Kidney (tissue), 13 donors: ENCODE measurements at regions not wholly inside any gene's neighbourhood (a gene's known extent, or its start where the extent isn't known, plus 50 kb on each side); places are given as distances from the start of the nearest gene placed in this dataset.

Experiments
- DNase-seq, 5 donors: peaks; one replicate each; pipeline ENCODE4 v3.0.0-alpha.2; 2013 to 2020
- FAIRE-seq: peaks from 2 replicates; lab custom pipeline; 2012; peaks lifted over from hg19 to GRCh38; lab: Jason Lieb, UNC
- H3K27ac ChIP-seq, 2 donors: one replicate each; pipeline ENCODE4 v1.7.0; 2013; ENCODE audit warnings: low read depth in 2 of 2, low read length in 2 of 2, inconsistent platforms in 1 of 2
- H3K27me3 ChIP-seq: one replicate; pipeline ENCODE4 v1.7.1; 2013; ENCODE audit warnings: low read length, inconsistent platforms; ENCODE audit not compliant: control insufficient read depth, insufficient read depth
- H3K36me3 ChIP-seq, 3 donors: one replicate each; pipeline versions ENCODE4 v1.7.0 to v1.7.1; 2013; ENCODE audit warnings: low read length in 3 of 3, control low read depth in 1 of 3, inconsistent platforms in 1 of 3; ENCODE audit not compliant: insufficient read depth in 3 of 3, control insufficient read depth in 2 of 3
- H3K4me1 ChIP-seq, 3 donors: one replicate each; pipeline versions ENCODE4 v1.7.0 to v1.7.1; 2013; ENCODE audit warnings: low read length in 3 of 3, inconsistent platforms in 1 of 3, low read depth in 1 of 3; ENCODE audit not compliant: control insufficient read depth in 2 of 3, insufficient read depth in 2 of 3
- H3K4me3 ChIP-seq, 3 donors: one replicate each; pipeline versions ENCODE4 v1.7.0 to v1.8.1; 2013; ENCODE audit warnings: low read length in 3 of 3, control low read depth in 1 of 3, inconsistent platforms in 1 of 3
- H3K9ac ChIP-seq, 3 donors: one replicate each; pipeline versions ENCODE4 v1.7.0 to v1.7.1; 2013; ENCODE audit warnings: low read length in 3 of 3, control low read depth in 1 of 3, inconsistent platforms in 1 of 3
- H3K9me3 ChIP-seq, 3 donors: one replicate each; pipeline versions ENCODE4 v1.7.0 to v1.7.1; 2013; ENCODE audit warnings: low read length in 3 of 3, control low read depth in 1 of 3, inconsistent platforms in 1 of 3; ENCODE audit not compliant: control insufficient read depth in 2 of 3, insufficient read depth in 1 of 3
- intact Hi-C: fragments of 100-400 bp; cut with DNase I; formaldehyde crosslinking; loops from one replicate; pipeline ENCODE4 v1.11.1; 2022
- TF ChIP-seq, protein P1 (sequence below): IDR thresholded peaks from 3 replicates; pipeline ENCODE4 v1.5.1; 2012; ENCODE audit warnings: mild to moderate bottlenecking, moderate library complexity, borderline replicate concordance; ENCODE audit not compliant: insufficient read depth; ENCODE audit errors: extremely low read depth
- donor health status: control.
- donor health status: control.
- donor health status: control.
- donor health status: control.
- donor health status: control.
- donor health status: DM: yes; HTN: yes; CAD: no.
- donor health status: Normal renal cell carcinoma (clear cell type).

- TF ChIP-seq, protein P1, sequence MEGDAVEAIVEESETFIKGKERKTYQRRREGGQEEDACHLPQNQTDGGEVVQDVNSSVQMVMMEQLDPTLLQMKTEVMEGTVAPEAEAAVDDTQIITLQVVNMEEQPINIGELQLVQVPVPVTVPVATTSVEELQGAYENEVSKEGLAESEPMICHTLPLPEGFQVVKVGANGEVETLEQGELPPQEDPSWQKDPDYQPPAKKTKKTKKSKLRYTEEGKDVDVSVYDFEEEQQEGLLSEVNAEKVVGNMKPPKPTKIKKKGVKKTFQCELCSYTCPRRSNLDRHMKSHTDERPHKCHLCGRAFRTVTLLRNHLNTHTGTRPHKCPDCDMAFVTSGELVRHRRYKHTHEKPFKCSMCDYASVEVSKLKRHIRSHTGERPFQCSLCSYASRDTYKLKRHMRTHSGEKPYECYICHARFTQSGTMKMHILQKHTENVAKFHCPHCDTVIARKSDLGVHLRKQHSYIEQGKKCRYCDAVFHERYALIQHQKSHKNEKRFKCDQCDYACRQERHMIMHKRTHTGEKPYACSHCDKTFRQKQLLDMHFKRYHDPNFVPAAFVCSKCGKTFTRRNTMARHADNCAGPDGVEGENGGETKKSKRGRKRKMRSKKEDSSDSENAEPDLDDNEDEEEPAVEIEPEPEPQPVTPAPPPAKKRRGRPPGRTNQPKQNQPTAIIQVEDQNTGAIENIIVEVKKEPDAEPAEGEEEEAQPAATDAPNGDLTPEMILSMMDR = no peak
- no peak for DNase-seq
- H3K27me3 ChIP-seq = no peaks in the 10 kb centered on the region
- no peak overlapping the region for H3K27ac ChIP-seq
- no peaks in the 10 kb centered on the region for H3K9me3 ChIP-seq
- no peaks in the 10 kb centered on the region for H3K36me3 ChIP-seq
- H3K4me3 ChIP-seq = no peak overlapping the region
- H3K4me1 ChIP-seq = no peaks in the 10 kb centered on the region
- H3K9ac ChIP-seq = no peak overlapping the region
- no peak for FAIRE-seq
- intact Hi-C loops = no loop called here
Observed at GRCh38 chr7:124655990-124656389, 109.6 kb downstream of the GPR37 start.

GRCh38 chr7:124652237-124652636 lies 113.4 kb downstream of the GPR37 start:
- TF ChIP-seq, protein P1 = no peak
- no peaks in the 10 kb centered on the region for H3K36me3 ChIP-seq
- H3K27me3 ChIP-seq = no peaks in the 10 kb centered on the region
- H3K9ac ChIP-seq = no peak overlapping the region
- intact Hi-C loops = no loop called here
- FAIRE-seq (no peak), DNase-seq (no peak)
- H3K27ac ChIP-seq = no peak overlapping the region
- H3K4me3 ChIP-seq = no peak overlapping the region
- H3K9me3 ChIP-seq = no peaks in the 10 kb centered on the region
- no peaks in the 10 kb centered on the region for H3K4me1 ChIP-seq

GRCh38 chr7:124651136-124651535 lies 114.5 kb downstream of the GPR37 start:
- intact Hi-C loops = no loop called here

More at GRCh38 chr7:124651136-124651535, 114.5 kb downstream of the GPR37 start:
- no peak overlapping the region for H3K4me3 ChIP-seq
- H3K4me1 ChIP-seq = no peaks in the 10 kb centered on the region
- no peak overlapping the region for H3K9ac ChIP-seq
- H3K27me3 ChIP-seq = no peaks in the 10 kb centered on the region
- TF ChIP-seq, protein P1 = no peak
- no peaks in the 10 kb centered on the region for H3K36me3 ChIP-seq
- H3K9me3 ChIP-seq = no peaks in the 10 kb centered on the region
- no peak overlapping the region for H3K27ac ChIP-seq
- FAIRE-seq (no peak), DNase-seq (no peak)
